Thoracic aorta (tissue), 2 donors: ENCODE measurements at regions not wholly inside any gene's neighbourhood (a gene's known extent, or its start where the extent isn't known, plus 50 kb on each side); places are given as distances from the start of the nearest gene placed in this dataset.

ENCODE experiments used
- ATAC-seq: fragments of 150-250 bp; one replicate; pipeline ENCODE4 v1.8.0; 2017; ENCODE audit warnings: low read depth; ENCODE audit not compliant: insufficient number of reproducible peaks, low FRiP score
- DNase-seq: peaks from one replicate; pipeline ENCODE4 v3.0.0-alpha.2; 2020; ENCODE audit warnings: low spot score
- H3K27ac ChIP-seq, 2 donors: fragments of 200-600 bp; sonication (generic); 1 replicate in 1 of 2; 2 replicates in 1 of 2; pipeline ENCODE4 v1.5.1; 2016; ENCODE audit warnings: mild to moderate bottlenecking in 2 of 2, moderate library complexity in 2 of 2
- H3K27me3 ChIP-seq: fragments of 200-600 bp; sonication (generic); replicated peaks from 2 replicates; pipeline ENCODE4 v1.6.0; 2016; ENCODE audit warnings: mild to moderate bottlenecking; ENCODE audit not compliant: insufficient read depth
- H3K36me3 ChIP-seq: fragments of 200-600 bp; sonication (generic); one replicate; pipeline ENCODE4 v1.5.1; 2016
- H3K4me1 ChIP-seq, 2 donors: fragments of 200-600 bp; sonication (generic); 1 replicate in 1 of 2; 2 replicates in 1 of 2; pipeline versions ENCODE4 v1.5.1 to v1.6.0; 2016; ENCODE audit warnings: low read depth in 2 of 2, mild to moderate bottlenecking in 1 of 2; ENCODE audit not compliant: control insufficient read depth in 1 of 2
- H3K4me3 ChIP-seq: fragments of 200-600 bp; sonication (generic); 2 replicates; pipeline ENCODE4 v1.5.1; 2016; ENCODE audit warnings: mild to moderate bottlenecking
- H3K9me3 ChIP-seq: fragments of 200-600 bp; sonication (generic); 2 replicates; pipeline ENCODE4 v1.5.1; 2016
- TF ChIP-seq, protein P1 (sequence below): fragments of 200-600 bp; sonication (generic); IDR thresholded peaks from one replicate; pipeline ENCODE4 v1.5.1; 2019; ENCODE audit warnings: antibody characterized with exemption

- Histone ChIP-seq H3K27ac (no peak overlapping the region), H3K4me1 (peaks cover 2 to 27% of the 10 kb centered on the region in 2 donors), H3K9me3 (no peaks in the 10 kb centered on the region), H3K4me3 (no peak overlapping the region), H3K36me3 (no peaks in the 10 kb centered on the region), H3K27me3 (no peaks in the 10 kb centered on the region)
- TF ChIP-seq, protein P1, sequence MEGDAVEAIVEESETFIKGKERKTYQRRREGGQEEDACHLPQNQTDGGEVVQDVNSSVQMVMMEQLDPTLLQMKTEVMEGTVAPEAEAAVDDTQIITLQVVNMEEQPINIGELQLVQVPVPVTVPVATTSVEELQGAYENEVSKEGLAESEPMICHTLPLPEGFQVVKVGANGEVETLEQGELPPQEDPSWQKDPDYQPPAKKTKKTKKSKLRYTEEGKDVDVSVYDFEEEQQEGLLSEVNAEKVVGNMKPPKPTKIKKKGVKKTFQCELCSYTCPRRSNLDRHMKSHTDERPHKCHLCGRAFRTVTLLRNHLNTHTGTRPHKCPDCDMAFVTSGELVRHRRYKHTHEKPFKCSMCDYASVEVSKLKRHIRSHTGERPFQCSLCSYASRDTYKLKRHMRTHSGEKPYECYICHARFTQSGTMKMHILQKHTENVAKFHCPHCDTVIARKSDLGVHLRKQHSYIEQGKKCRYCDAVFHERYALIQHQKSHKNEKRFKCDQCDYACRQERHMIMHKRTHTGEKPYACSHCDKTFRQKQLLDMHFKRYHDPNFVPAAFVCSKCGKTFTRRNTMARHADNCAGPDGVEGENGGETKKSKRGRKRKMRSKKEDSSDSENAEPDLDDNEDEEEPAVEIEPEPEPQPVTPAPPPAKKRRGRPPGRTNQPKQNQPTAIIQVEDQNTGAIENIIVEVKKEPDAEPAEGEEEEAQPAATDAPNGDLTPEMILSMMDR = no peak
- DNase-seq = no peak
- ATAC-seq = no peak
Measured at GRCh38 chr3:72657666-72658065, 190.6 kb downstream of the SHQ1 start.

- ATAC-seq = no peak
- Histone ChIP-seq H3K36me3 (no peaks in the 10 kb centered on the region), H3K27me3 (no peaks in the 10 kb centered on the region), H3K9me3 (no peaks in the 10 kb centered on the region), H3K27ac (no peak overlapping the region), H3K4me1 (peaks cover under 1 to 18% of the 10 kb centered on the region in 2 donors), H3K4me3 (no peak overlapping the region)
- TF ChIP-seq, protein P1 = no peak
- no peak for DNase-seq
Measured at GRCh38 chr3:72655723-72656122, 192.5 kb downstream of the SHQ1 start.

DNA sequence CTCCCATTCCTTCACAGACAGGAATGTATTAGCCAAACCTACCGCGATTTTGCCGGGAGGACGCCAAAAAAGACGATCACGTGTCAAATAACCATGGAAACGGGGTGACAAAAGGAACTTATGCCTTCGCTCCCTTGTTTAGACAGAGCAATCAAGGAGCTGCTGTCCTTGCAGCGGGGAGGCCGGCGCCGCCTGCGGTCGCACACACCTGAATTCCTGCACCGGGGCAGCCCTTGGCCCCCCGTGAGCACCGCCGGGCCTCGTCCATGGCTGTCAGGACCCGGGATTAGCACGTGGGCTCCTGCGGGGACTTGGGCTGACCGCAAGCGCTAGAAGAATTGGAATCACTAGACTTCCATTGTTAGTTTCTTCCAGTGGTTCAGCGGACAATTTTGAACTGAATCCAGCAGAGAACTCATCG is 193.1 kb downstream of the SHQ1 start:
- ATAC-seq (no peak), DNase-seq (no peak)
- Histone ChIP-seq H3K27ac (no peak overlapping the region), H3K4me3 (peak overlapping the region; percentile 45), H3K27me3 (no peaks in the 10 kb centered on the region), H3K4me1 (peaks cover 0 to 12% of the 10 kb centered on the region in 2 donors), H3K36me3 (no peaks in the 10 kb centered on the region), H3K9me3 (no peaks in the 10 kb centered on the region)
- TF ChIP-seq, protein P1 = no peak

DNA sequence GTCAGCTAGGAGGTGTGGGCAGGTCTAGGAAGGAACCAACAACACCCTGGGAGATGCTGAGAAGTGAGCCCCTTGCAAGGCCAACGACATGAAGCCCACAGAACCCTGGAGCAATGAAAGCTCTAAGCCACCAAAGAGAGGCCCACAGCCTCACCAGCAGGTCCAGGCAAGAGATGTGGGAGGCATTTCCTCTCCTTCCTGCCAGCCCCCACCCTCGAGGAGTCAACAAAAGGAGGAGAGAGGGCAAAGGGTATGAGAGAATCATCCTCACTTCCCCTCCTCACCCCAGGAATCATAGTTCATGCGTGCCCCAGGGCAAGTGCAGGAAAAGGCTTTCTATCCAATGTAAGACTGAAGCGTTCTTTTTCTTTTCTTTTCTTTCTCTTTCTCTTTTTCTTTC is 195.8 kb downstream of the SHQ1 start:
- Histone ChIP-seq H3K27me3 (no peaks in the 10 kb centered on the region), H3K4me1 (peaks cover 0 to 11% of the 10 kb centered on the region in 2 donors), H3K36me3 (no peaks in the 10 kb centered on the region), H3K9me3 (no peaks in the 10 kb centered on the region), H3K27ac (no peak overlapping the region), H3K4me3 (no peak overlapping the region)
- ATAC-seq (no peak), DNase-seq (no peak)
- TF ChIP-seq, protein P1 = no peak

GRCh38 chr3:72651498-72651897 is 196.7 kb downstream of the SHQ1 start:
- no peak overlapping the region for H3K27ac ChIP-seq
- no peak overlapping the region for H3K4me3 ChIP-seq
- H3K36me3 ChIP-seq = no peaks in the 10 kb centered on the region
- H3K9me3 ChIP-seq = no peaks in the 10 kb centered on the region
- no peak for ATAC-seq
- no peak for DNase-seq
- TF ChIP-seq, protein P1 = no peak
- peaks cover 0 to 11% of the 10 kb centered on the region in 2 donors for H3K4me1 ChIP-seq
- no peaks in the 10 kb centered on the region for H3K27me3 ChIP-seq
